ENCODE measurements at regions not wholly inside any gene's neighbourhood (a gene's known extent, or its start where the extent isn't known, plus 50 kb on each side); places are given as distances from the start of the nearest gene placed in this dataset.

DNA sequence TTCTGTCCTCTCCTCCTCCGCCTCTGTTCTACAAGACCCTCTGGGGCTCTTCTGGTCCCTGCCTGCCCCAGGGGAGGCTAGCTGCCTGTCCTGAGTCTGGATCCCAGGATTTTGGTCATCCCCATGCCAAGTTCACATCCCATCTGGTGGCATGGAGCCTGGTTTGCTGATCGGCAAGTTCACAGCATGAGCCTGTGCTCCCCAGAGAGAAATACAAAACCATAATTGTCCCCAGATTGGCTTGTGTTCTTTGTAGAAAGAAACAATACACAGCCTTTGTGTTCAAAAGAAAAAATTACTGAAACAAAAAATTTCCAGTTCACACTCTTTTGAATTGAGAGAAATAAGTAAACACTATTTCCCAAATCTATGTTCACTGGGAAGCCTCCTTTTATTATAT is 149.4 kb upstream of the ZC3H12A start:
- Histone ChIP-seq H2AFZ (ENCODE audit: low read length) (no peak overlapping the region), H3K9ac (ENCODE audit: insufficient read depth, low read length) (no peak overlapping the region), H3K27ac (ENCODE audit: insufficient read depth, low read length) (no peak overlapping the region), H3K4me2 (ENCODE audit: extremely low read depth, insufficient read depth, low read length) (no peak overlapping the region), H4K20me1 (ENCODE audit: control insufficient read depth, extremely low read depth, insufficient read depth, low read length) (no peaks in the 10 kb centered on the region), H3K9me3 (ENCODE audit: control insufficient read depth, insufficient read depth, low read depth, low read length) (no peaks in the 10 kb centered on the region), H3K4me3 (replicated peaks in 1 of 4; ENCODE audit: control extremely low read depth in 1 of 4, insufficient read depth in 1 of 4, low read depth in 3 of 4, low read length in 4 of 4) (no peak overlapping the region), H3K79me2 (ENCODE audit: control insufficient read depth, insufficient read depth, low read length) (no peaks in the 10 kb centered on the region), H3K27me3 (ENCODE audit: control insufficient read depth, insufficient read depth, low read length) (no peaks in the 10 kb centered on the region), H3K4me1 (ENCODE audit: control insufficient read depth, extremely low read depth, insufficient read depth, low read length) (no peaks in the 10 kb centered on the region), H3K36me3 (ENCODE audit: control insufficient read depth, insufficient read depth, low read length) (no peaks in the 10 kb centered on the region)
- no peak for DNase-seq (ENCODE audit: low read depth in 2 of 2)
- TF ChIP-seq, protein P1, sequence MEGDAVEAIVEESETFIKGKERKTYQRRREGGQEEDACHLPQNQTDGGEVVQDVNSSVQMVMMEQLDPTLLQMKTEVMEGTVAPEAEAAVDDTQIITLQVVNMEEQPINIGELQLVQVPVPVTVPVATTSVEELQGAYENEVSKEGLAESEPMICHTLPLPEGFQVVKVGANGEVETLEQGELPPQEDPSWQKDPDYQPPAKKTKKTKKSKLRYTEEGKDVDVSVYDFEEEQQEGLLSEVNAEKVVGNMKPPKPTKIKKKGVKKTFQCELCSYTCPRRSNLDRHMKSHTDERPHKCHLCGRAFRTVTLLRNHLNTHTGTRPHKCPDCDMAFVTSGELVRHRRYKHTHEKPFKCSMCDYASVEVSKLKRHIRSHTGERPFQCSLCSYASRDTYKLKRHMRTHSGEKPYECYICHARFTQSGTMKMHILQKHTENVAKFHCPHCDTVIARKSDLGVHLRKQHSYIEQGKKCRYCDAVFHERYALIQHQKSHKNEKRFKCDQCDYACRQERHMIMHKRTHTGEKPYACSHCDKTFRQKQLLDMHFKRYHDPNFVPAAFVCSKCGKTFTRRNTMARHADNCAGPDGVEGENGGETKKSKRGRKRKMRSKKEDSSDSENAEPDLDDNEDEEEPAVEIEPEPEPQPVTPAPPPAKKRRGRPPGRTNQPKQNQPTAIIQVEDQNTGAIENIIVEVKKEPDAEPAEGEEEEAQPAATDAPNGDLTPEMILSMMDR (conservative IDR thresholded peaks at IDR 0.05 in 1 of 2, IDR thresholded peaks at IDR 0.05 in 1 of 2; ENCODE audit: low read depth in 1 of 2, low read length in 2 of 2): no peak
- TF ChIP-seq EZH2 (IDR thresholded peaks at IDR 0.05; ENCODE audit: low read length, missing control alignments): no peak

DNA sequence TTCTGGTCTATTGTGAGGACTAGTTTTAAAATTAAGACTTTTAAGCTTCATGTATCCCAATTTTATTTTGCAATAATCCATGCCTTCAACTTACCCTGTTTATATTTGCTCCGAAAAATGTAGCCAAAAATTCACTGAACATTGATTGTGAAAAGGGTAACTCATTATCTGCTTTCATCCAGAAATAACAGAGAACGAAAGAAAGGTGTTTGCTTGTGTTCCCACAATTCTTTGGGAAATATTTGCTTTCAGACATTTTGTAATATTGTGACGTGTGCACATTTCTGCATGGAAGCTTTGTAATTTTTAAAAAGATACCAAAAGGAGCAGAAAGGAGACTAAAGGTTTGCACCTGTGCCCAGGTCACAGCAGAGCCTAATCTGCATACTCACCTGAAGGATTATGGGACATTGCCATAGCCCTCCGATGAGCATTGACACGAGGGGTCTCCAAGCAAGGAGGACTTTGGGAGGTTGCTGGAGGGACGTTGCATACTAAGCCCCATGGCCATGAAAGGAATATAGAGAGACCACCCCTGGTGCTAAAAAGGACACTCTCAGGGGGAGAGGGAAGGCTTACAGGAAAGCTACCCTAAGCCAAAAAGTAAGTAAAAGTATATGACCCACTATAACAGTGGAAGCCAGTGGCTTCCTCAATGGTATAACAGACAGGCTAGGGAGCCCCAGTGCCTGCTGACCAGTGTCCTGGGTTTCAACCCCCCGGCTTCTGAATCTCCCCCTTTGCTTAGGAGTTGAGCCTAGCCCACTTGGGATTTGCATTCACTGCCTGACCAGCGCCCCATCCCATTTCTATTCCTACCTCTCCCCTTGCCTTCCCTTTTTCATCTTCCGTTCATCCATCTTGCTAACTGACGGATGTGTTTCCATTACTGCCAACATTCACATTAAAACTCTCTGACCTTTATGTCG is 148.6 kb upstream of the ZC3H12A start:
- no peaks in the 10 kb centered on the region for H3K79me2 ChIP-seq (ENCODE audit: control insufficient read depth, insufficient read depth, low read length)
- no peaks in the 10 kb centered on the region for H3K4me1 ChIP-seq (ENCODE audit: control insufficient read depth, extremely low read depth, insufficient read depth, low read length)
- H3K9ac ChIP-seq (ENCODE audit: insufficient read depth, low read length): no peak overlapping the region
- H3K36me3 ChIP-seq (ENCODE audit: control insufficient read depth, insufficient read depth, low read length): no peaks in the 10 kb centered on the region
- H4K20me1 ChIP-seq (ENCODE audit: control insufficient read depth, extremely low read depth, insufficient read depth, low read length): no peaks in the 10 kb centered on the region
- H3K27me3 ChIP-seq (ENCODE audit: control insufficient read depth, insufficient read depth, low read length): no peaks in the 10 kb centered on the region
- no peak overlapping the region for H3K27ac ChIP-seq (ENCODE audit: insufficient read depth, low read length)
- H3K4me3 ChIP-seq (replicated peaks in 1 of 4; ENCODE audit: control extremely low read depth in 1 of 4, insufficient read depth in 1 of 4, low read depth in 3 of 4, low read length in 4 of 4): no peak overlapping the region
- no peaks in the 10 kb centered on the region for H3K9me3 ChIP-seq (ENCODE audit: control insufficient read depth, insufficient read depth, low read depth, low read length)
- DNase-seq (ENCODE audit: low read depth in 2 of 2): no peak
- H2AFZ ChIP-seq (ENCODE audit: low read length): no peak overlapping the region
- H3K4me2 ChIP-seq (ENCODE audit: extremely low read depth, insufficient read depth, low read length): no peak overlapping the region
- no peak for TF ChIP-seq EZH2 (IDR thresholded peaks at IDR 0.05; ENCODE audit: low read length, missing control alignments)
- TF ChIP-seq, protein P1 (conservative IDR thresholded peaks at IDR 0.05 in 1 of 2, IDR thresholded peaks at IDR 0.05 in 1 of 2; ENCODE audit: low read depth in 1 of 2, low read length in 2 of 2): no peak

DNA sequence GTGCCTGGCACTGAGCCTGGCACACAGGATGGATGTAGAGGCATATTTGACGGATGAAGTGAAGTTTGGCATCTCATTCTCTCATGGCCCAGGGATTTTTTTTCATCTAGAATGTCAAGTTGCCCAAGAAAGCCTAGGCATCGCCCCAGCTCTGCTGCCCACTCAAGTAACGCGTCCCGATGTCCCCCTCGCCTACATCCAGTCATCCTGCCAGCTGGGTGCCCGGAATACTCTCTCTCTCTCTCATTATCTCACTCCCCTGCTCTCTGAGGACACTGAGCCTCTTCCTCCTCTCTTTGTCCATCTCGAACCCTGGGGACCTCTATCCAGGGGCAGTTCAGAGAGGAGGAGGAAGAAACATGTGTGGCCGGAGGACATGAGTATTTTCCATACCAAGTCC is 142.3 kb upstream of the ZC3H12A start:
- Histone ChIP-seq H3K4me3 (replicated peaks in 1 of 4; ENCODE audit: control extremely low read depth in 1 of 4, insufficient read depth in 1 of 4, low read depth in 3 of 4, low read length in 4 of 4) (no peak overlapping the region), H3K36me3 (ENCODE audit: control insufficient read depth, insufficient read depth, low read length) (no peaks in the 10 kb centered on the region), H3K9ac (ENCODE audit: insufficient read depth, low read length) (no peak overlapping the region), H3K4me1 (ENCODE audit: control insufficient read depth, extremely low read depth, insufficient read depth, low read length) (no peaks in the 10 kb centered on the region), H3K4me2 (ENCODE audit: extremely low read depth, insufficient read depth, low read length) (no peak overlapping the region), H3K9me3 (ENCODE audit: control insufficient read depth, insufficient read depth, low read depth, low read length) (no peaks in the 10 kb centered on the region), H2AFZ (ENCODE audit: low read length) (no peak overlapping the region), H3K79me2 (ENCODE audit: control insufficient read depth, insufficient read depth, low read length) (no peaks in the 10 kb centered on the region), H3K27me3 (ENCODE audit: control insufficient read depth, insufficient read depth, low read length) (no peaks in the 10 kb centered on the region), H3K27ac (ENCODE audit: insufficient read depth, low read length) (no peak overlapping the region), H4K20me1 (ENCODE audit: control insufficient read depth, extremely low read depth, insufficient read depth, low read length) (no peaks in the 10 kb centered on the region)
- no peak for TF ChIP-seq EZH2 (IDR thresholded peaks at IDR 0.05; ENCODE audit: low read length, missing control alignments)
- TF ChIP-seq, protein P1 (conservative IDR thresholded peaks at IDR 0.05 in 1 of 2, IDR thresholded peaks at IDR 0.05 in 1 of 2; ENCODE audit: low read depth in 1 of 2, low read length in 2 of 2): no peak
- DNase-seq (ENCODE audit: low read depth in 2 of 2): no peak

All from fibroblast of lung (primary cell).